HEK293 (cell line): ENCODE measurements at regions not wholly inside any gene's neighbourhood (a gene's known extent, or its start where the extent isn't known, plus 50 kb on each side); places are given as distances from the start of the nearest gene placed in this dataset.

Source experiments
- AEBP2 ChIP-seq: fragments of 450-650 bp; formaldehyde crosslinking; IDR thresholded peaks from 2 replicates; pipeline ENCODE4 v1.5.1; 2016; ENCODE audit warnings: missing biosample characterization, missing genetic modification characterization, borderline replicate concordance
- GLI4 ChIP-seq: fragments of 450-650 bp; formaldehyde crosslinking; IDR thresholded peaks from 2 replicates; pipeline ENCODE4 v1.5.1; 2016; ENCODE audit warnings: missing biosample characterization, missing genetic modification characterization
- IKZF3 ChIP-seq: fragments of 450-650 bp; IDR thresholded peaks from 2 replicates; pipeline ENCODE4 v1.5.0; 2018; ENCODE audit warnings: missing biosample characterization, mild to moderate bottlenecking, missing genetic modification characterization, moderate library complexity
- KLF17 ChIP-seq: fragments of 450-650 bp; formaldehyde crosslinking; IDR thresholded peaks from 2 replicates; pipeline ENCODE4 v1.5.1; 2016; ENCODE audit warnings: missing biosample characterization, missing genetic modification characterization
- MZF1 ChIP-seq: fragments of 450-650 bp; formaldehyde crosslinking; IDR thresholded peaks from 2 replicates; pipeline ENCODE4 v1.5.1; 2017; ENCODE audit warnings: missing biosample characterization, missing genetic modification characterization, borderline replicate concordance
- PRDM6 ChIP-seq: fragments of 450-650 bp; formaldehyde crosslinking; IDR thresholded peaks from 2 replicates; pipeline ENCODE4 v1.5.1; 2017; ENCODE audit warnings: missing biosample characterization, missing genetic modification characterization
- SP3 ChIP-seq: fragments of 450-650 bp; formaldehyde crosslinking; IDR thresholded peaks from 2 replicates; pipeline ENCODE4 v1.5.1; 2016; ENCODE audit warnings: missing biosample characterization, missing genetic modification characterization
- TCF7L2 ChIP-seq: IDR thresholded peaks from 2 replicates; pipeline ENCODE4 v1.6.1; 2011; ENCODE audit warnings: low read depth, mild to moderate bottlenecking, inconsistent platforms, low read length, moderate library complexity, borderline replicate concordance
- TSHZ1 ChIP-seq: fragments of 450-650 bp; formaldehyde crosslinking; IDR thresholded peaks from 2 replicates; pipeline ENCODE4 v1.5.1; 2016; ENCODE audit warnings: missing biosample characterization, missing genetic modification characterization, borderline replicate concordance
- ZBTB21 ChIP-seq: fragments of 450-650 bp; formaldehyde crosslinking; IDR thresholded peaks from 2 replicates; pipeline ENCODE4 v1.5.1; 2017; ENCODE audit warnings: missing biosample characterization, missing genetic modification characterization
- ZBTB7A ChIP-seq: fragments of 450-650 bp; formaldehyde crosslinking; IDR thresholded peaks from 2 replicates; pipeline ENCODE4 v1.5.1; 2016; ENCODE audit warnings: low read depth, missing biosample characterization, missing genetic modification characterization
- ZEB2 ChIP-seq: fragments of 450-650 bp; formaldehyde crosslinking; IDR thresholded peaks from 2 replicates; pipeline ENCODE4 v1.5.1; 2016; ENCODE audit warnings: missing biosample characterization, missing genetic modification characterization
- ZNF121 ChIP-seq: fragments of 450-650 bp; formaldehyde crosslinking; IDR thresholded peaks from 2 replicates; pipeline ENCODE4 v1.5.1; 2016; ENCODE audit warnings: missing biosample characterization, missing genetic modification characterization
- ZNF133 ChIP-seq: fragments of 450-650 bp; formaldehyde crosslinking; IDR thresholded peaks from 2 replicates; pipeline ENCODE4 v1.5.1; 2016; ENCODE audit warnings: missing biosample characterization, missing genetic modification characterization
- ZNF140 ChIP-seq: fragments of 450-650 bp; formaldehyde crosslinking; IDR thresholded peaks from 2 replicates; pipeline ENCODE4 v1.5.1; 2016; ENCODE audit warnings: missing biosample characterization, missing genetic modification characterization
- ZNF146 ChIP-seq: fragments of 450-650 bp; formaldehyde crosslinking; IDR thresholded peaks from 2 replicates; pipeline ENCODE4 v1.5.1; 2016; ENCODE audit warnings: missing biosample characterization, missing genetic modification characterization
- ZNF2 ChIP-seq: fragments of 450-650 bp; formaldehyde crosslinking; IDR thresholded peaks from 2 replicates; pipeline ENCODE4 v1.5.1; 2016; ENCODE audit warnings: missing biosample characterization, missing genetic modification characterization
- ZNF341 ChIP-seq: fragments of 450-650 bp; formaldehyde crosslinking; IDR thresholded peaks from 2 replicates; pipeline ENCODE4; 2016; ENCODE audit warnings: low read depth, missing biosample characterization, missing genetic modification characterization
- ZNF354C ChIP-seq: fragments of 450-650 bp; formaldehyde crosslinking; IDR thresholded peaks from 2 replicates; pipeline ENCODE4 v1.5.1; 2016; ENCODE audit warnings: missing biosample characterization, missing genetic modification characterization, low read depth, borderline replicate concordance
- ZNF391 ChIP-seq: fragments of 450-650 bp; formaldehyde crosslinking; IDR thresholded peaks from 2 replicates; pipeline ENCODE4 v1.5.1; 2016; ENCODE audit warnings: low read depth, missing biosample characterization, missing genetic modification characterization, borderline replicate concordance
- ZNF473 ChIP-seq: fragments of 450-650 bp; formaldehyde crosslinking; IDR thresholded peaks from 2 replicates; pipeline ENCODE4 v1.5.1; 2017; ENCODE audit warnings: missing biosample characterization, missing genetic modification characterization
- ZNF48 ChIP-seq: fragments of 450-650 bp; formaldehyde crosslinking; IDR thresholded peaks from 2 replicates; pipeline ENCODE4 v1.5.1; 2016; ENCODE audit warnings: missing biosample characterization, missing genetic modification characterization
- ZNF521 ChIP-seq: fragments of 450-650 bp; formaldehyde crosslinking; IDR thresholded peaks from 2 replicates; pipeline ENCODE4 v1.5.1; 2017; ENCODE audit warnings: missing biosample characterization, mild to moderate bottlenecking, missing genetic modification characterization
- ZNF529 ChIP-seq: fragments of 450-650 bp; formaldehyde crosslinking; IDR thresholded peaks from 2 replicates; pipeline ENCODE4 v1.5.1; 2017; ENCODE audit warnings: missing genetic modification characterization, missing biosample characterization; ENCODE audit not compliant: insufficient replicate concordance
- ZNF530 ChIP-seq: fragments of 450-650 bp; formaldehyde crosslinking; IDR thresholded peaks from 2 replicates; pipeline ENCODE4 v1.5.1; 2016; ENCODE audit warnings: low read depth, missing biosample characterization, missing genetic modification characterization
- ZNF548 ChIP-seq: fragments of 450-650 bp; formaldehyde crosslinking; IDR thresholded peaks from 2 replicates; pipeline ENCODE4 v1.5.1; 2016; ENCODE audit warnings: missing biosample characterization, missing genetic modification characterization
- ZNF558 ChIP-seq: fragments of 450-650 bp; formaldehyde crosslinking; IDR thresholded peaks from 2 replicates; pipeline ENCODE4 v1.5.1; 2016; ENCODE audit warnings: missing biosample characterization, missing genetic modification characterization
- ZNF560 ChIP-seq: fragments of 450-650 bp; formaldehyde crosslinking; IDR thresholded peaks from 2 replicates; pipeline ENCODE4 v1.5.1; 2017; ENCODE audit warnings: missing biosample characterization, missing genetic modification characterization, borderline replicate concordance
- ZNF571 ChIP-seq: fragments of 450-650 bp; formaldehyde crosslinking; IDR thresholded peaks from 2 replicates; pipeline ENCODE4 v1.5.0; 2017; ENCODE audit warnings: missing biosample characterization, missing genetic modification characterization
- ZNF654 ChIP-seq: fragments of 450-650 bp; formaldehyde crosslinking; IDR thresholded peaks from 2 replicates; pipeline ENCODE4 v1.5.1; 2016; ENCODE audit warnings: low read depth, missing biosample characterization, missing genetic modification characterization
- ZNF660 ChIP-seq: fragments of 450-650 bp; IDR thresholded peaks from 2 replicates; pipeline ENCODE4 v1.5.1; 2018; ENCODE audit warnings: missing biosample characterization, mild to moderate bottlenecking, missing genetic modification characterization
- ZNF837 ChIP-seq: fragments of 450-650 bp; formaldehyde crosslinking; IDR thresholded peaks from 2 replicates; pipeline ENCODE4 v1.5.1; 2016; ENCODE audit warnings: missing biosample characterization, missing genetic modification characterization
- ZSCAN18 ChIP-seq: fragments of 450-650 bp; formaldehyde crosslinking; IDR thresholded peaks from 2 replicates; pipeline ENCODE4 v1.5.1; 2016; ENCODE audit warnings: missing biosample characterization, missing genetic modification characterization
- ZSCAN30 ChIP-seq: fragments of 450-650 bp; IDR thresholded peaks from 2 replicates; pipeline ENCODE4 v1.5.1; 2018; ENCODE audit warnings: missing biosample characterization, mild to moderate bottlenecking, missing genetic modification characterization, moderate library complexity

- peak; percentile 92 for TF ChIP-seq ZSCAN30 (tag by site-specific recombination)
- no peak for TF ChIP-seq ZNF48 (tag by site-specific recombination)
- TF ChIP-seq AEBP2 (tag by site-specific recombination), result no peak
- peak; percentile 99 for TF ChIP-seq IKZF3 (tag by site-specific recombination)
- TF ChIP-seq TCF7L2, result no peak; the same call in 1 of the 2 replicates
- peak; percentile 97 for TF ChIP-seq ZNF660 (tag by site-specific recombination)
- peak; percentile 94 for TF ChIP-seq PRDM6 (tag by site-specific recombination)
- no peak for TF ChIP-seq ZNF837 (tag by site-specific recombination)
- TF ChIP-seq ZNF560 (tag by site-specific recombination), result no peak
- no peak for TF ChIP-seq ZNF121 (tag by site-specific recombination)
- peak; percentile 49; the same call in 1 of the 2 replicates for TF ChIP-seq MZF1 (tag by site-specific recombination)
- peak; percentile 89 for TF ChIP-seq TSHZ1 (tag by site-specific recombination)
- no peak for TF ChIP-seq ZNF529 (tag by site-specific recombination)
- peak; percentile 67; the same call in 1 of the 2 replicates for TF ChIP-seq KLF17 (tag by site-specific recombination)
- TF ChIP-seq ZNF473 (tag by site-specific recombination), result no peak
- no peak for TF ChIP-seq ZNF521 (tag by site-specific recombination)
- no peak for TF ChIP-seq ZBTB7A (tag by site-specific recombination)
- peak; percentile 75; the same call in 1 of the 2 replicates for TF ChIP-seq ZNF558 (tag by site-specific recombination)
- TF ChIP-seq ZNF354C (tag by site-specific recombination), result no peak
- TF ChIP-seq ZNF140 (tag by site-specific recombination), result no peak
- TF ChIP-seq ZBTB21 (tag by site-specific recombination), result peak; percentile 78
- TF ChIP-seq ZNF654 (tag by site-specific recombination), result no peak
- TF ChIP-seq ZNF2 (tag by site-specific recombination), result peak; percentile 81
- TF ChIP-seq ZNF548 (tag by site-specific recombination), result no peak
- no peak for TF ChIP-seq ZSCAN18 (tag by site-specific recombination)
- no peak for TF ChIP-seq ZNF530
- no peak for TF ChIP-seq SP3 (tag by site-specific recombination)
- TF ChIP-seq ZNF146, result peak; percentile 65
- no peak for TF ChIP-seq GLI4 (tag by site-specific recombination)
- TF ChIP-seq ZNF391, result no peak
- no peak for TF ChIP-seq ZNF341
- no peak for TF ChIP-seq ZNF571 (tag by site-specific recombination)
- TF ChIP-seq ZEB2 (tag by site-specific recombination), result peak; percentile 94
- TF ChIP-seq ZNF133, result no peak
These were observed 65.5 kb upstream of the HSPB3 start (continued) for GRCh38 chr5:54390015-54390414.
